ENCODE measurements at regions not wholly inside any gene's neighbourhood (a gene's known extent, or its start where the extent isn't known, plus 50 kb on each side); places are given as distances from the start of the nearest gene placed in this dataset.

DNA sequence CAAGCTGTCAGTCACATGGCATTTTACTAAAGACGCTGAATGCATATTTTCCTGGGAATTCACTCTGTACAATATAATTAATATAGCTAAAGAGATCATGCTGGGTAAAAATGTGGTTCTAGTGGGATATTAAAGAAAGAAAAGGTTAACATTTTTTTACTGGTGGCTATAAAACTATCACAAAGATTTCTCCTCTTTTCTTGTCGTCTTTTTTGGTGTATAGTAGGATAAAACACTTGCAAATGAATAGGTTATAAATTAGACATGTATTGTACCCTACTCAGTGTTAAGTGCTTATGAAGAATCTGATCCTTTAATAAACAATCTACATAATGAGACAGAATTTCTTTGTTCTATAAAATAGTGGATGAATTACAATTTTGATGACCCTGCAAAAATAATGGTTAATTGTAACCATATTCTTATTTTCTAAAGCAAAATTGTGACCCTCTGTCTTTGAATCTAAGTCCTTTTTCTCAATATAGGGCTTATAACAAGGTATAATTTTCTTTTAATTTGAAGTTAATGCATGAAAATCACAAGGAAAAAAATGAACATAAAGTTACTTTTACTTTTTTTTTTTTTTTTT is 1540.4 kb upstream of the GOT2 start:
- no peak for DNase-seq
- Histone ChIP-seq H3K4me3 (no peak overlapping the region), H3K27ac (no peak overlapping the region), H3K4me1 (no peaks in the 10 kb centered on the region), H3K27me3 (no peaks in the 10 kb centered on the region), H3K36me3 (ENCODE audit: low read depth, missing control alignments) (no peaks in the 10 kb centered on the region), H3K9me3 (no peaks in the 10 kb centered on the region)
- no peak for TF ChIP-seq POLR2A (IDR thresholded peaks at IDR 0.05)
- TF ChIP-seq, protein P1, sequence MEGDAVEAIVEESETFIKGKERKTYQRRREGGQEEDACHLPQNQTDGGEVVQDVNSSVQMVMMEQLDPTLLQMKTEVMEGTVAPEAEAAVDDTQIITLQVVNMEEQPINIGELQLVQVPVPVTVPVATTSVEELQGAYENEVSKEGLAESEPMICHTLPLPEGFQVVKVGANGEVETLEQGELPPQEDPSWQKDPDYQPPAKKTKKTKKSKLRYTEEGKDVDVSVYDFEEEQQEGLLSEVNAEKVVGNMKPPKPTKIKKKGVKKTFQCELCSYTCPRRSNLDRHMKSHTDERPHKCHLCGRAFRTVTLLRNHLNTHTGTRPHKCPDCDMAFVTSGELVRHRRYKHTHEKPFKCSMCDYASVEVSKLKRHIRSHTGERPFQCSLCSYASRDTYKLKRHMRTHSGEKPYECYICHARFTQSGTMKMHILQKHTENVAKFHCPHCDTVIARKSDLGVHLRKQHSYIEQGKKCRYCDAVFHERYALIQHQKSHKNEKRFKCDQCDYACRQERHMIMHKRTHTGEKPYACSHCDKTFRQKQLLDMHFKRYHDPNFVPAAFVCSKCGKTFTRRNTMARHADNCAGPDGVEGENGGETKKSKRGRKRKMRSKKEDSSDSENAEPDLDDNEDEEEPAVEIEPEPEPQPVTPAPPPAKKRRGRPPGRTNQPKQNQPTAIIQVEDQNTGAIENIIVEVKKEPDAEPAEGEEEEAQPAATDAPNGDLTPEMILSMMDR (IDR thresholded peaks at IDR 0.05) = no peak
- intact Hi-C loops (cut with DNase I; ENCODE audit: low total_unique reads) = no loop called here
- 72 to 75% methylated on average over 2 of the region's 2 CpGs for WGBS, 2 donors

DNA sequence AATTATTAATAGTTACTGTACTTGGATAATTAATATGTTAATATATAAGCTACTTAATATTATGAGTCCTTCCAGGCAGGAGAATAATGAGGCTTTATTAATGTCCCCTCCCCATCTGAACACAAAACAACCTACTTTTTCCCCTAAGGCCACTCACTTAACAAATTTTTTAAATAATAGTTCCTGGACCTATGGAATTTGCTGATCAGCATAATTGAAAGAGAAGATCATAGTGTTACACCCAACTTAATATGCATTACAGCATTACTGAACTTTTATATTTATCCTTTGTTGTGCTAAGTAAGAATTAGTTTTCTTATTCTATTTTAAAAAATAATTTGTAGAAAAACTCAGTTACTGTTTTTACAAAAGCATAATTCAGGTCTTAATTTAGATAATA is 1537.7 kb upstream of the GOT2 start:
- DNase-seq = no peak
- intact Hi-C loops (cut with DNase I; ENCODE audit: low total_unique reads) = no loop called here
- no peaks in the 10 kb centered on the region for H3K9me3 ChIP-seq
- no peaks in the 10 kb centered on the region for H3K4me1 ChIP-seq
- H3K27me3 ChIP-seq = no peaks in the 10 kb centered on the region
- TF ChIP-seq POLR2A (IDR thresholded peaks at IDR 0.05) = no peak
- TF ChIP-seq, protein P1 (IDR thresholded peaks at IDR 0.05) = no peak
- H3K4me3 ChIP-seq = no peak overlapping the region
- no peak overlapping the region for H3K27ac ChIP-seq
- H3K36me3 ChIP-seq (ENCODE audit: low read depth, missing control alignments) = no peaks in the 10 kb centered on the region

DNA sequence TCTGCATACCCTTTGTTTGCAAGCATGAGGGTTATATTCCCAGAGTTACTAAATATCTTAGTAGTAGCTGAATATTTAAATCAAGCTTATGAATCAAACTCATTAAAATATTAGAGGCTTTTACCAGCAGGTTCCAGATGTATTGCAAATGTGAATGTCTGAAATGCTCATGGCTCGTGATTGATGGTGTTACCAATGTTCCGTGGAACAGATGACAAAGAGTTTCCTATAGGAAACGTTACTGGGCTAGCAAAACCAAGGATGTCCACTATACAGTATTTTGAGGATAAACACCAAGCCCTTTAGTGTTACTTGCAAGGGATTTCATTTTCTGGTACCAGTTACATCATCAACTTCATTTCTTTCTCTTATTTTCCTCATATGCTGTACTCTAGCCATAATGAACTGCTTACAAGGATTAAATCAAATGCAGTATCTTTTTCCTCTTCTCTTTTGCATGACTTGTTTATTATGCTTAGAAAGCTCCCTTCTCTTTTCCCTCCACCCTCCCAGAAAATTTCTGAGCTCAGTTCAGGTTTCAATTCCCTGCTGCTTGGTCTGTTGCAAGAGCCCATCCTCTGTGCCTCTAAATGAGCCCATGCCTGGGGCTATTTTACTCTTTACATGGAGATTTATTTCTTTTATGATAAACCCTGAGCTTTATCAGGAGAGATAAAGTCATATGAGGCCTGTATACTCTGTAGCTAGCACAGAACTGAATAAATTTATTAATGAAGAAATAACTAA is 1537.1 kb upstream of the GOT2 start:
- intact Hi-C loops (cut with DNase I; ENCODE audit: low total_unique reads) = no loop called here
- no peak overlapping the region for H3K27ac ChIP-seq
- DNase-seq = no peak
- no peaks in the 10 kb centered on the region for H3K4me1 ChIP-seq
- no peaks in the 10 kb centered on the region for H3K27me3 ChIP-seq
- H3K9me3 ChIP-seq = no peaks in the 10 kb centered on the region
- no peak overlapping the region for H3K4me3 ChIP-seq
- no peak for TF ChIP-seq POLR2A (IDR thresholded peaks at IDR 0.05)
- TF ChIP-seq, protein P1 (IDR thresholded peaks at IDR 0.05) = no peak
- WGBS, 2 donors = 56 to 69% methylated on average over 3 of the region's 3 CpGs
- no peaks in the 10 kb centered on the region for H3K36me3 ChIP-seq (ENCODE audit: low read depth, missing control alignments)

DNA sequence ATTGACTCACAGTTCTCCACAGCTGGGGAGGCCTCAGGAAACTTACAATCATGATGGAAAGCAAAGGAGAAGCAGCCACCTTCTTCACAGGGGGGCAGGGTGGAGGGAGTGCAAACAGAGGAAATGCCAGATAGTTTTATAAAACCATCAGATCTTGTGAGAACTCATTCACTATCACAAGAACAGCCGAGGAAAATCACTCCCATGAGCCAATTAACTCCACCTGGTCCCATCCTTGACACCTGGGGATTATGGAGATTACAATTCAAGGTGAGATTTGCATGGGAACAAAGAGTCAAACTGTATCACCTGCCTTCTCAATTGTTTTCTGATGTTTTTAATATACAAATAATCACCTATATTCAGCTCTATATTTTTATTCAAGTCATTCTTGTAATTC is 1527.3 kb upstream of the GOT2 start:
- DNase-seq = no peak
- Histone ChIP-seq H3K4me3 (no peak overlapping the region), H3K36me3 (ENCODE audit: low read depth, missing control alignments) (no peaks in the 10 kb centered on the region), H3K4me1 (no peaks in the 10 kb centered on the region), H3K9me3 (no peaks in the 10 kb centered on the region), H3K27me3 (no peaks in the 10 kb centered on the region), H3K27ac (no peak overlapping the region)
- TF ChIP-seq, protein P1 (IDR thresholded peaks at IDR 0.05) = no peak
- no peak for TF ChIP-seq POLR2A (IDR thresholded peaks at IDR 0.05)
- WGBS, 2 donors = 54 to 65% methylated on average over 1 of the region's 1 CpG
- intact Hi-C loops (cut with DNase I; ENCODE audit: low total_unique reads) = no loop called here

DNA sequence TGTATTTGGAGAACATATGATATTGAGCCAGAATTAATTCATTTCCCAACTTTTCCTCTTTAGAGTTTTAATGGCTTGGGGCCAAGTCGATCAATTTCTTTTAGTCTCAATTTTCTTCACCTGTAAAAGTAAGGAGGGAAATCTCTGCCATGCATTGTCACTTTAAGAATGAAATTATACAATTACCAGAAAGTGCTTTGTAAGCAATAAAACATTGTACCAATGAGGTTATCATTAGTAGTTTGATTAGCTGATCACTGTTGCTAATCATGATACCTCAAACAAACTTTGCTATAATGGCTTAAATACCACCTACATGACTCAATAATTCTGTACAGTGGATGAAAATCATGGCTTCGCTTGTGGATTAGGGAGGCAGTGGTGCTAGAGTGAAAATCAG is 1525.8 kb upstream of the GOT2 start:
- TF ChIP-seq, protein P1 (IDR thresholded peaks at IDR 0.05) = no peak
- no peak for TF ChIP-seq POLR2A (IDR thresholded peaks at IDR 0.05)
- H3K9me3 ChIP-seq = no peaks in the 10 kb centered on the region
- H3K27ac ChIP-seq = no peak overlapping the region
- no peaks in the 10 kb centered on the region for H3K4me1 ChIP-seq
- H3K4me3 ChIP-seq = no peak overlapping the region
- 91% methylated on average over 2 of the region's 2 CpGs for WGBS, 2 donors
- no peaks in the 10 kb centered on the region for H3K36me3 ChIP-seq (ENCODE audit: low read depth, missing control alignments)
- DNase-seq = no peak
- no peaks in the 10 kb centered on the region for H3K27me3 ChIP-seq
- intact Hi-C loops (cut with DNase I; ENCODE audit: low total_unique reads) = no loop called here

All from testis (tissue), 2 donors.